Panc1 (cell line): ENCODE measurements at regions not wholly inside any gene's neighbourhood (a gene's known extent, or its start where the extent isn't known, plus 50 kb on each side); places are given as distances from the start of the nearest gene placed in this dataset.
A peak's percentile ranks its signal among the peaks of the same experiment; 100 is the strongest.

Experiments used
- ATAC-seq: fragments of 200-7000 bp; cut with Tn5 transposase; 2 replicates; pipeline ENCODE4 v1.9.1; 2020; ENCODE audit warnings: mild to moderate bottlenecking, moderate library complexity
- BruUV-seq: library from RNA; stranded (reverse); fragments of 400-500 nt; replicated peaks from 2 replicates; lab custom pipeline; 2021; lab: Mats Ljungman, UMichigan
- CTCF ChIA-PET: fragments of 300-600 bp; sonication (Branson Sonifier 250); formaldehyde crosslinking; loops from one replicate; lab custom pipeline; 2022; ENCODE audit warnings: antibody characterized with exemption; lab: Charles Lee
- POLR2A ChIA-PET: fragments of 300-600 bp; sonication (Branson Sonifier 250); formaldehyde crosslinking; loops from one replicate; lab custom pipeline; 2022; ENCODE audit warnings: antibody characterized with exemption; lab: Charles Lee
- DNase-seq: peaks from one replicate; pipeline ENCODE4 v3.0.0-alpha.2; 2010; ENCODE audit warnings: low read depth, low spot score
- H3K27ac ChIP-seq: 2 replicates; pipeline ENCODE4 v1.5.1; 2011; ENCODE audit warnings: mild to moderate bottlenecking, low read length, inconsistent platforms
- H3K27me3 ChIP-seq: fragments of 200-500 bp; sonication (Bioruptor generic); 2 replicates; pipeline ENCODE4 v1.6.0; 2014; ENCODE audit warnings: low read length, inconsistent platforms; ENCODE audit not compliant: control insufficient read depth, insufficient read depth
- H3K36me3 ChIP-seq: fragments of 200-500 bp; sonication (Bioruptor generic); 2 replicates; pipeline ENCODE4 v1.5.1; 2014; ENCODE audit warnings: inconsistent platforms, mild to moderate bottlenecking, low read length, moderate library complexity; ENCODE audit not compliant: control insufficient read depth, insufficient read depth
- H3K4me1 ChIP-seq: 2 replicates; pipeline ENCODE4 v1.5.1; 2011; ENCODE audit warnings: inconsistent platforms, mild to moderate bottlenecking, low read length, moderate library complexity; ENCODE audit not compliant: control insufficient read depth, insufficient read depth
- H3K4me3 ChIP-seq, 2 experiments: 2 replicates each; pipeline ENCODE4 v1.5.1; 2011 to 2012; ENCODE audit warnings: low read depth in 2 of 2, low read length in 2 of 2, mild to moderate bottlenecking in 2 of 2, inconsistent platforms in 1 of 2, moderate library complexity in 1 of 2
- H3K9me3 ChIP-seq: fragments of 200-500 bp; sonication (Bioruptor generic); 2 replicates; pipeline ENCODE4 v1.5.1; 2014; ENCODE audit warnings: low read depth, mild to moderate bottlenecking, inconsistent platforms, low read length, moderate library complexity; ENCODE audit not compliant: control insufficient read depth, insufficient read depth
- CTCF ChIP-seq: fragments of 450-650 bp; IDR thresholded peaks from 2 replicates; pipeline ENCODE4 v1.5.1; 2017; ENCODE audit warnings: mild to moderate bottlenecking
- POLR2AphosphoS5 ChIP-seq: IDR thresholded peaks from 2 replicates; pipeline ENCODE4 v1.6.1; 2012; ENCODE audit warnings: mild to moderate bottlenecking, low read depth, low read length, moderate library complexity
- REST ChIP-seq, 2 experiments: IDR thresholded peaks; 2 replicates each; pipeline ENCODE4 v1.6.1; 2011 to 2012; ENCODE audit warnings: low read depth in 2 of 2, control low read depth in 1 of 2, low read length in 1 of 2, mild to moderate bottlenecking in 1 of 2, moderate library complexity in 1 of 2; ENCODE audit not compliant: insufficient read depth in 1 of 2
- SIN3A ChIP-seq: IDR thresholded peaks from 2 replicates; pipeline ENCODE4 v1.6.1; 2012; ENCODE audit warnings: low read depth, mild to moderate bottlenecking, low read length, moderate library complexity, borderline replicate concordance; ENCODE audit not compliant: insufficient read depth
- TCF7L2 ChIP-seq: IDR thresholded peaks from 2 replicates; pipeline ENCODE4 v1.6.1; 2011; ENCODE audit warnings: mild to moderate bottlenecking, low read depth, low read length, inconsistent platforms
- in situ Hi-C: cut with HindIII; loops from 2 replicates; pipeline ENCODE4 v1.10.0; 2016; ENCODE audit warnings: low sequenced_read_pairs, low pct_unique_long_range_greater_than_20kb
- intact Hi-C: fragments of 100-400 bp; cut with micrococcal nuclease; formaldehyde crosslinking; loops from one replicate; pipeline ENCODE4 v1.10.0; 2022; ENCODE audit not compliant: unreplicated experiment

GRCh38 chr10:9228771-9229170, 1174.3 kb downstream of the GATA3 start:
- DNase-seq, result no peak
- intact Hi-C loops, result no loop called here
- CTCF ChIA-PET, result no interaction called here

GRCh38 chr10:9229702-9230244, 1175.3 kb downstream of the GATA3 start:
- Histone ChIP-seq H3K4me3 (0 out of 4 replicates have a peak overlapping the region, but pooled peaks of 1 of the 2 experiments have one; percentile 19), H3K4me1 (no peaks in the 10 kb centered on the region), H3K36me3 (no peaks in the 10 kb centered on the region), H3K27me3 (no peaks in the 10 kb centered on the region), H3K9me3 (no peaks in the 10 kb centered on the region), H3K27ac (no peak overlapping the region)
- intact Hi-C loops (no loop called here), in situ Hi-C loops (no loop called here)
- ChIA-PET POLR2A (no interaction called here), CTCF (no interaction called here)
- BruUV-seq, result no TSS peak
- ATAC-seq, result no peak
- TF ChIP-seq TCF7L2, result no peak
- TF ChIP-seq SIN3A, result no peak
- no peak for TF ChIP-seq POLR2AphosphoS5
- DNase-seq, result no peak

More at GRCh38 chr10:9228771-9229170, 1174.3 kb downstream of the GATA3 start:
- H3K4me3 ChIP-seq, result no peak overlapping the region
- H3K27me3 ChIP-seq, result no peaks in the 10 kb centered on the region
- POLR2A ChIA-PET, result no interaction called here
- H3K36me3 ChIP-seq, result no peaks in the 10 kb centered on the region
- no peak for ATAC-seq
- no TSS peak for BruUV-seq
- H3K27ac ChIP-seq, result no peak overlapping the region
- in situ Hi-C loops, result no loop called here
- H3K9me3 ChIP-seq, result no peaks in the 10 kb centered on the region
- no peak for TF ChIP-seq SIN3A
- no peak for TF ChIP-seq TCF7L2
- TF ChIP-seq POLR2AphosphoS5, result no peak
- no peak for TF ChIP-seq REST (IDR thresholded peaks at IDR 0.05; ENCODE audit: insufficient read depth in 1 of 2, low read depth in 2 of 2, low read length in 1 of 2)
- no peak for TF ChIP-seq CTCF
- H3K4me1 ChIP-seq, result no peaks in the 10 kb centered on the region

- Histone ChIP-seq H3K4me3 (no peak overlapping the region), H3K4me1 (no peaks in the 10 kb centered on the region), H3K27me3 (no peaks in the 10 kb centered on the region), H3K27ac (no peak overlapping the region), H3K9me3 (no peaks in the 10 kb centered on the region), H3K36me3 (no peaks in the 10 kb centered on the region)
- intact Hi-C loops (no loop called here), in situ Hi-C loops (no loop called here)
- DNase-seq (no peak), ATAC-seq (no peak)
- no peak for TF ChIP-seq SIN3A
- TF ChIP-seq CTCF, result no peak
- no peak for TF ChIP-seq POLR2AphosphoS5
- TF ChIP-seq TCF7L2, result no peak
- TF ChIP-seq REST (IDR thresholded peaks at IDR 0.05; ENCODE audit: insufficient read depth in 1 of 2, low read depth in 2 of 2, low read length in 1 of 2), result no peak
- POLR2A ChIA-PET, result no interaction called here
- BruUV-seq, result no TSS peak
- CTCF ChIA-PET, result no interaction called here
Observed at GRCh38 chr10:9230625-9231024, 1176.1 kb downstream of the GATA3 start.
